GM19099 (cell line): ENCODE measurements at regions not wholly inside any gene's neighbourhood (a gene's known extent, or its start where the extent isn't known, plus 50 kb on each side); places are given as distances from the start of the nearest gene placed in this dataset.

ENCODE experiments used
- POLR2A ChIP-seq: IDR thresholded peaks from 3 replicates; pipeline ENCODE4 v1.6.1; 2011; ENCODE audit warnings: low read depth; ENCODE audit not compliant: insufficient read length; ENCODE audit errors: extremely low read depth

DNA sequence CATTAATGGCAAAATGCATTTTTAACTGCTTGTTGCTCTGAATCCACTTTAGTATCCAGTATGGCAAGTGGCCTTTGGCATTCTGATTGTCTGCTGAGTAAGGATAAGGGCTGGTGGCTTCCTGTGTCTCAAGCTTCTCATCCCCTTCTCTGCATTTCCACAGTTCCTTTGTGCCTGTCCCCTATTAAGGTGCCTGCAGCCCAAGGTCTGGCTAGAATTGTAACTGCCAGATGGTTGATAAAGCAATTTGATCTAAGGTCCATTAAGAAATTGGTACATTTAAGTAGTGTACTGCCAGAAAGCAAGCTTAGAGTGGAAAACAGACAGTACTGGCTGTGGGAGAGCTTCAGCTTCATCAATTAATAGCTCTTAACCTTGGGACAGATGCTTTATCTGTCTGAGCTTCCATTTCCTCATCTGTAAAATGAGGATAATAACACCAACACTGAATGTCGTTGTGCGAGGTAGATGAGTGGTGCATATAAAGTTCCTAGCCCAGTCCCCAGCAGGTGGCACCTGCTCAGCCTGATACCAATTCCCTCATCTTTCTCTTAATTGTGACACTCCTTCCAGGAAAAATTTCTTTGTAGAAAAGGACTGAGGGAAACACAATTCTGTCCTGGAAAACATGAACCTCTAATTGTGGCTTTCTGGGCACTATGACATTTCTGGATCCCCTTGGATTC, 570.6 kb upstream of the GCFC2 start:
- TF ChIP-seq POLR2A, result no peak

DNA sequence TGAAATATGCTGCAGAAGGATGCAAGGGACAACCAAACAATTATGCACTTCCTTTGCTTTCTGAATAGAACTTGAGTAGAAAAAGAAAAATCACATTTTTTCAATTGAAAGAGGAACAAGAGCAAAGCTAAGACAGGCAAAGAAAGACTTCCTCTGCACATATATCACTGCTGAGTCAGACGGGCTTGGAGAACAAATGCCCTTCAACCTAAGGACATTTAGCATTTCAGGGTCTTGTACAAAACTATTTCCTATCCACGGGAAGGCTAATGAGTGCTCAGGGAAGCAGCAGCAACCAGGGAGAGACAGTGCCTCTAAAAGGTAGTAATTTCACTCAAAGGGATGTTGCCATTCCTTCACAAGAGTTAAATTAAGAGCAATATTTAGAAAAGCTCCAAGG, 570.0 kb upstream of the GCFC2 start:
- no peak for TF ChIP-seq POLR2A

DNA sequence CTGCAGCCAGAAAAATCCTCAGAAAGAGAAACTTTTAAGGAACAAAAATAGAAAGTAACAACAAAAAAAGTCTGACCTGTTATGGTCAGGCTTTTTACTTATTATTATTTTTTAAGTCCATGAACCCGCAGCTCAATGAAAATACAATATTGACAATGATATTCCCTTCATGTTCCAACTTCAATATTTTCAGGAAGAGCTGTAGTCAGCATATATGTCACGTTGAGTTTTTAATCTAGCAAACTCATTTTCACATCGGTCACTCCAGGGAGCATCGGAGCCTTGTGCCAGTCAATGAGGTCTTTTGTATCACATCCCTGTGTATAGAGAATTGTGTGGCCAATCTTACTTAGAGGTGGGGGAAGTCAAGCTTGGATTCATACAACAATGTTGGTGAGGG, 568.4 kb upstream of the GCFC2 start:
- no peak for TF ChIP-seq POLR2A

- no peak for TF ChIP-seq POLR2A
Measured at GRCh38 chr2:76275788-76276187, 565.1 kb upstream of the GCFC2 start.

DNA sequence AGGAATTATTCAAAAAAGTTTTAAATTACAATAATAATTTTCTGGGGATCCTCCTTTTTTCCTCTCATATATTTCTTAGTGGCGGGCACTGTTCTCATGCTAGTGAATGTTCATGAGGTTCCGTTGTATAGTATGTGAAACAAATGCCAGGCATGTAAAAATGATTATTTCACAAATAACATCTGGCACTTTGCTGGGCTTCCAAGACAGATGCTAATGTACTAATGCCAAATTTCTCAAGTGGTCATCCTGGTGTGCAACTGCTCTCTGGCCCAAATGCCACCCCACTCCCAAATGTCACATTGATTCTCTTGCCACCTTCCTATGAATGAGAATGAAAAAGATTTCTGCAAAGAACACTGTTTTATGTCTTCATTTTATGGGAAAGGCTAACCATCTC, 564.0 kb upstream of the GCFC2 start:
- TF ChIP-seq POLR2A, result no peak

- TF ChIP-seq POLR2A, result no peak
Measured at GRCh38 chr2:76274160-76274559, 563.4 kb upstream of the GCFC2 start.

DNA sequence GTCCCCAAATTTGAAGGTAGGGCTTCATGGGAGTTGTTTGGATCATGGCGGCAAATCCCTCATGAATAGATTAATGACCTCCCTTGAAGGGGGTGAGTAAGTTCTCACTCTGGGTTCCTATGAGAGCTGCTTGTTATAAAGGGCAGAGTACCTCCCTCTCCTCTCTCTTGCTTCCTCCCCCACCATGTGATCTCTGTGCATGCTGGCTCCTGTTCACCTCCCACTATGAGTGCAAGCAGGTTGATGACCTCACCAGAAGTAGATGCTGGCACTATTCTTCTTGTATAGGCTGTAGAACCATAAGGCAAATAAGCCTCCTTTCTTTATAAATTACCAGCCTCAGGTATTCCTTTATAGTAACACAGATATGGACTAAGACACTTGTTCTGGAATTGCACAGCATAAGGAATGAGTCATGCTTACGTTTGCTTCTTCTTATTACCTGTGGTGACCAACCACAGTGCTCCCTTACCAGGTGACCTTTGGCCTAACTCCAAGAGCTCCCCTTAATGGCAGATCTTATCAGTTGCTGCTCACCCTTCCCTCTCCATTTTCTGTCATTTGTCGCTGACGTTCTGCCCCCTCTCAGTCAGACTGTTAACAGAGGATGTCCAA, 559.5 kb upstream of the GCFC2 start:
- no peak for TF ChIP-seq POLR2A

- no peak for TF ChIP-seq POLR2A
Measured at GRCh38 chr2:76268902-76269620, 558.3 kb upstream of the GCFC2 start.

DNA sequence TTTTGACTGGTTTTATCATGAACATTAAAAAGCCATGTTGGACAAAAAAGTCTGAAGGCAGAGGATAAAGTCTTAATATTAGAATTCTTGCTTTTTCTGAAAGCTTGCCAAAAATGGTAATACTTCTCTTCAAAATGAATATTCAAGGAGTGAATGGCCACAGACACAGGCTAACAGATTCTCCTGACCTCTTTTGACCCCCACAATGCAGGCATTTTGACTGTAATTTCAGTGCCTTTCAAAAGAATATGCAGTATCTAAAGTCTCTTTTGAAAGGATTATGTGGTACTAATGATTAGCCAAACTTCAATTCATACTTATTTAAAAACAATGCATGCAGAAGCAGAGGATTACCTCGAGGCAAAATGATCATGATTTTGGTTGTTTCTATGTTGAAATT, 557.8 kb upstream of the GCFC2 start:
- no peak for TF ChIP-seq POLR2A

- TF ChIP-seq POLR2A, result no peak
Measured at GRCh38 chr2:76257802-76258201, 547.1 kb upstream of the GCFC2 start.

DNA sequence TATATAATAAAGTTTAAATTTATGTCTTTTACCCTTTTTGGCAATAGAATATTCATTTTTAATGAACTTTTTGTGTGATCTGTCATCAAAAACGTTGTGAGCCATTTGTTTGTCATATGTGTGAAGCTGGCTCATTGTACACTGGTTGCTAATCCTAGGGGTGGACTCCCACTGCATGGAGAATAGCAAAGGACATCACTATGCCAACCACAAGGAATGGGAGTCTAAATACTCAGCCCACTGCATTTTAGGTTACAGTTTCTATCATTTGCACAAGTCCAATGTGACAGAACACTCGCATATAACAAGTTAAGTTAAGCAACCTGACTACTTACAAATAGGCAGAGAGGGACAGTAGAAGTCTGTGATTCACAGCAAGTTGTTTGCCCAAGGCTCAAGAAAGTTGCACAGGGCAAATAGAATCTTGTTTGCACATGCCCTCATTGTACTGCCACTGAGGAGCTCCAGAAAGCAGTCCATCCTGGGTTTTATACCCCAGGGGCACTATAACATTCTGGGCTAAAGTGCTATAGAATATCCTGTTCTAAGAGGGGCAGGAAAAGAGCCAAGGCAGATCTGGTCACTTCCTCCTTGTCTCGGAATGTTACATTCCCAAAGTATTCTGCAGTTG, 545.9 kb upstream of the GCFC2 start:
- TF ChIP-seq POLR2A, result no peak

DNA sequence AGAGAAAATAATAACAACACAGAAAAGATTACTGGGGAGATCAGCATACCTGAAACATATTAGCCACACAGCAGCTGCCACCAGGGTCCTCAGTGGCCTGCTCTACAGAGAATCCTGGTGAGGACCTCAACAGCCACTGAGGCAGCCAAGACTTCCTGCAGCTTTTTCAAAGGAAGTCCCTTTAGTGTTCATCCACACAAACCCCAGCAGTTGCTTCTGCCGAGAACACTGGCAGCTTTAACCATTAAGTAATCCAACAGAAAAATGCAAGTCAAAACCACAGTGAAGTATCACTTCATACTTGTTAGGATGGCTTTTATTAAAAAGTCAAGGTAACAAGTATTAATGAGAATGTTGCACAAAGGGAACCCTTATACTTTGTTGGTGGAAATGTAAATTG, 542.0 kb upstream of the GCFC2 start:
- TF ChIP-seq POLR2A, result no peak

DNA sequence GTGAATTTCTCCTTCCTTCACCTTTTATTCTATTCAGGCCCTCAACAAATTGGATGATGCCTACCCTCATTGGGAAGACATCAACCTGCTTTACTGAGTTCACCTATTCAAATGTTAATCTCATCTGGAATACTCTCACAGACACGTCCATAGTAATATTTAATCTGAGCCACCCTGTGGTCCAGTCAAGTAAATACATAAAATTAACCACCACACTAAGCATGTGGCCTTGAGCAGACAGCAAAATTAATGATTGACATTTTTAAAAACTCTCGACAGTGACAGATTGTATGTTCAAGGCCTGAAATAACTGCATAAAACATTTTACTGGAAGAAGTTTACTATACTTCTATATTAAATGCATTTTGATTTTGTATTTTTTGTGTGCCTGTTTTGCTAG, 540.6 kb upstream of the GCFC2 start:
- no peak for TF ChIP-seq POLR2A

GRCh38 chr2:76247006-76247405, 536.3 kb upstream of the GCFC2 start:
- TF ChIP-seq POLR2A, result no peak

GRCh38 chr2:76211991-76212985, 501.6 kb upstream of the GCFC2 start:
- TF ChIP-seq POLR2A, result no peak

DNA sequence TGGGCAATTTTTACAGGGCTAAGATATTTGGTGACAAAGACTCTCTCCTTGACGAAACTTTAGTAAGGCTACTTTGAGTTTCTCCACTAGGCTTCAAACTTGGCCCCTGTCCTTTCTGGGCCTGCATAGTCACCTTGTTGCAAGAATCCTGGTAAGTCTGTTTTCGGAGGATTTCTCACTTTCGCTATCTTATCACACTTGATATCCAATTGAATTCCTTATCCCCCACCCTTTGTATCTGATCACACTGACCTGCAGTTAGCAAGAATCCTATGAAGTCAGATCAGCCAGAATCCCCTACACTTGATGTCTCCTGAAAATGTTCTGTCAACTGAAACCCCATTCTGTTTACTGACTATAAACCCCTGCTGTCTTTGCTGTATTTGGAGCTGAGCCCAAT, 499.8 kb upstream of the GCFC2 start:
- TF ChIP-seq POLR2A, result no peak
